ENCODE measurements at regions not wholly inside any gene's neighbourhood (a gene's known extent, or its start where the extent isn't known, plus 50 kb on each side); places are given as distances from the start of the nearest gene placed in this dataset.

GRCh38 chr1:108048301-108049177 is 83.6 kb upstream of the VAV3 start:
- Histone ChIP-seq H3K4me1 (ENCODE audit: control insufficient read depth in 2 of 2, insufficient read depth in 2 of 2, low read length in 2 of 2) (peaks cover 0 to 50% of the 10 kb centered on the region in 2 donors), H3K36me3 (ENCODE audit: control insufficient read depth in 2 of 3, insufficient read depth in 3 of 3, low read length in 3 of 3) (no peaks in the 10 kb centered on the region), H3K4me3 (ENCODE audit: low read length) (no peak overlapping the region), H3K27ac (ENCODE audit: low read depth, low read length) (no peak overlapping the region), H3K9me3 (ENCODE audit: control insufficient read depth in 2 of 3, low read length in 3 of 3) (no peaks in the 10 kb centered on the region), H3K27me3 (ENCODE audit: control insufficient read depth in 2 of 2, insufficient read depth in 2 of 2, low read length in 2 of 2) (no peaks in the 10 kb centered on the region)
- ATAC-seq (no peak), DNase-seq (no peak)
- POLR2A ChIA-PET: no interaction called here
- Mint-ChIP-seq H3K9me3 (peaks cover 0 to 5% (median 0%) of the 10 kb centered on the region in 11 donors), H3K27me3 (peaks cover 0 to 3% (median 0%) of the 10 kb centered on the region in 5 donors), H3K36me3 (peaks cover 0 to 3% (median 0%) of the 10 kb centered on the region in 5 donors), H3K4me3 (peak overlapping the region in 6 of 10 donors; percentile 14 to 43 (median 18)), H3K4me1 (peaks cover 0 to 44% (median 35%) of the 10 kb centered on the region in 7 donors), H3K27ac (peak overlapping the region in 2 of 9 donors; percentile 13 to 18)
- CTCF ChIA-PET: interaction anchor here (0.9 to 1.3 kb wide), 3 partner anchors 10 to 77 kb away, joined by 3 to 4 read pairs (median 4); no protein-coding TSS in a partner anchor
- intact Hi-C loops (cut with micrococcal nuclease): loop anchor here (1.0 to 10.0 kb wide), 2 partner anchors 77 to 264 kb away; no protein-coding TSS in a partner anchor

GRCh38 chr1:108047085-108047484 is 82.1 kb upstream of the VAV3 start:
- ATAC-seq (no peak), DNase-seq (no peak)
- ChIA-PET CTCF (interaction anchor here (1.1 to 1.2 kb wide), 2 partner anchors 9 to 35 kb away, joined by 3 to 4 read pairs; no protein-coding TSS in a partner anchor), POLR2A (interaction anchor here (1.9 kb wide), 1 partner anchor 15 kb away, joined by 5 read pairs; no protein-coding TSS in a partner anchor)
- Histone ChIP-seq H3K27ac (ENCODE audit: low read depth, low read length) (no peak overlapping the region), H3K4me1 (ENCODE audit: control insufficient read depth in 2 of 2, insufficient read depth in 2 of 2, low read length in 2 of 2) (peaks cover 0 to 50% of the 10 kb centered on the region in 2 donors), H3K27me3 (ENCODE audit: control insufficient read depth in 2 of 2, insufficient read depth in 2 of 2, low read length in 2 of 2) (no peaks in the 10 kb centered on the region), H3K36me3 (ENCODE audit: control insufficient read depth in 2 of 3, insufficient read depth in 3 of 3, low read length in 3 of 3) (no peaks in the 10 kb centered on the region), H3K9me3 (ENCODE audit: control insufficient read depth in 2 of 3, low read length in 3 of 3) (no peaks in the 10 kb centered on the region), H3K4me3 (ENCODE audit: low read length) (no peak overlapping the region)
- H3K9me3 Mint-ChIP-seq: peaks cover 0 to 5% (median 0%) of the 10 kb centered on the region in 11 donors
- H3K36me3 Mint-ChIP-seq: peaks cover 0 to 5% (median 0%) of the 10 kb centered on the region in 5 donors
- H3K27ac Mint-ChIP-seq: peak overlapping the region in 2 of 9 donors; percentile 10 to 54
- H3K4me1 Mint-ChIP-seq: peaks cover under 1 to 51% (median 43%) of the 10 kb centered on the region in 7 donors
- peak overlapping the region in 1 of 10 donors; percentile 27 for H3K4me3 Mint-ChIP-seq
- intact Hi-C loops (cut with micrococcal nuclease): loop anchor here in 1 of 2 donors (10.0 kb wide), 1 partner anchor 262 kb away; no protein-coding TSS in a partner anchor
- peaks cover 0 to 3% (median 0%) of the 10 kb centered on the region in 5 donors for H3K27me3 Mint-ChIP-seq

- Mint-ChIP-seq H3K4me1 (peaks cover 10 to 62% (median 52%) of the 10 kb centered on the region in 7 donors), H3K9me3 (peaks cover 0 to 5% (median 0%) of the 10 kb centered on the region in 11 donors), H3K27ac (no peak overlapping the region), H3K4me3 (no peak overlapping the region), H3K36me3 (peaks cover 0 to 5% (median 0%) of the 10 kb centered on the region in 5 donors), H3K27me3 (peaks cover 0 to 3% (median 0%) of the 10 kb centered on the region in 5 donors)
- DNase-seq: no peak
- Histone ChIP-seq H3K4me3 (ENCODE audit: low read length) (no peak overlapping the region), H3K4me1 (ENCODE audit: control insufficient read depth in 2 of 2, insufficient read depth in 2 of 2, low read length in 2 of 2) (peaks cover 8 to 47% of the 10 kb centered on the region in 2 donors), H3K27ac (ENCODE audit: low read depth, low read length) (no peak overlapping the region), H3K36me3 (ENCODE audit: control insufficient read depth in 2 of 3, insufficient read depth in 3 of 3, low read length in 3 of 3) (no peaks in the 10 kb centered on the region), H3K9me3 (ENCODE audit: control insufficient read depth in 2 of 3, low read length in 3 of 3) (no peaks in the 10 kb centered on the region), H3K27me3 (ENCODE audit: control insufficient read depth in 2 of 2, insufficient read depth in 2 of 2, low read length in 2 of 2) (no peaks in the 10 kb centered on the region)
- POLR2A ChIA-PET: interaction anchor here (1.9 kb wide), 1 partner anchor 16 kb away, joined by 5 read pairs; no protein-coding TSS in a partner anchor
- CTCF ChIA-PET: no interaction called here
- no peak for ATAC-seq
- intact Hi-C loops (cut with micrococcal nuclease): loop anchor here in 1 of 2 donors (10.0 kb wide), 1 partner anchor 261 kb away; no protein-coding TSS in a partner anchor
Measured at GRCh38 chr1:108046026-108046425, 81.0 kb upstream of the VAV3 start.

GRCh38 chr1:108045460-108045859 is 80.5 kb upstream of the VAV3 start:
- peaks cover 0 to 3% (median 0%) of the 10 kb centered on the region in 5 donors for H3K27me3 Mint-ChIP-seq
- ChIA-PET POLR2A (no interaction called here), CTCF (interaction anchor here (1.1 to 1.6 kb wide), 2 partner anchors 13 to 264 kb away, joined by 3 read pairs; no protein-coding TSS in a partner anchor)
- H3K4me3 Mint-ChIP-seq: peak overlapping the region in 7 of 10 donors; percentile 23 to 77 (median 38)
- Histone ChIP-seq H3K36me3 (ENCODE audit: control insufficient read depth in 2 of 3, insufficient read depth in 3 of 3, low read length in 3 of 3) (no peaks in the 10 kb centered on the region), H3K27me3 (ENCODE audit: control insufficient read depth in 2 of 2, insufficient read depth in 2 of 2, low read length in 2 of 2) (no peaks in the 10 kb centered on the region), H3K4me3 (ENCODE audit: low read length) (no peak overlapping the region), H3K27ac (ENCODE audit: low read depth, low read length) (no peak overlapping the region), H3K4me1 (ENCODE audit: control insufficient read depth in 2 of 2, insufficient read depth in 2 of 2, low read length in 2 of 2) (peaks cover 8 to 42% of the 10 kb centered on the region in 2 donors), H3K9me3 (ENCODE audit: control insufficient read depth in 2 of 3, low read length in 3 of 3) (no peaks in the 10 kb centered on the region)
- intact Hi-C loops (cut with micrococcal nuclease): loop anchor here in 1 of 2 donors (10.0 kb wide), 1 partner anchor 261 kb away; no protein-coding TSS in a partner anchor
- H3K4me1 Mint-ChIP-seq: peaks cover 15 to 62% (median 47%) of the 10 kb centered on the region in 7 donors
- peak overlapping the region in 7 of 9 donors; percentile 45 to 84 (median 80) for H3K27ac Mint-ChIP-seq
- peaks cover 0 to 5% (median 0%) of the 10 kb centered on the region in 5 donors for H3K36me3 Mint-ChIP-seq
- peak in 1 of 9 donors; percentile 25 for DNase-seq
- ATAC-seq: no peak
- peaks cover 0 to 5% (median 0%) of the 10 kb centered on the region in 11 donors for H3K9me3 Mint-ChIP-seq

GRCh38 chr1:108044318-108044717 is 79.3 kb upstream of the VAV3 start:
- H3K27me3 Mint-ChIP-seq: peaks cover 0 to 3% (median 0%) of the 10 kb centered on the region in 5 donors
- intact Hi-C loops (cut with micrococcal nuclease): loop anchor here in 1 of 2 donors (10.0 kb wide), 1 partner anchor 260 kb away; no protein-coding TSS in a partner anchor
- peaks cover 0 to 5% (median 0%) of the 10 kb centered on the region in 11 donors for H3K9me3 Mint-ChIP-seq
- Histone ChIP-seq H3K27me3 (ENCODE audit: control insufficient read depth in 2 of 2, insufficient read depth in 2 of 2, low read length in 2 of 2) (no peaks in the 10 kb centered on the region), H3K36me3 (ENCODE audit: control insufficient read depth in 2 of 3, insufficient read depth in 3 of 3, low read length in 3 of 3) (no peaks in the 10 kb centered on the region), H3K4me3 (ENCODE audit: low read length) (no peak overlapping the region), H3K27ac (ENCODE audit: low read depth, low read length) (no peak overlapping the region), H3K9me3 (ENCODE audit: control insufficient read depth in 2 of 3, low read length in 3 of 3) (no peaks in the 10 kb centered on the region), H3K4me1 (ENCODE audit: control insufficient read depth in 2 of 2, insufficient read depth in 2 of 2, low read length in 2 of 2) (peaks cover 8 to 30% of the 10 kb centered on the region in 2 donors)
- peak overlapping the region in 7 of 10 donors; percentile 3 to 72 (median 42) for H3K4me3 Mint-ChIP-seq
- CTCF ChIA-PET: interaction anchor here (1.6 kb wide), 1 partner anchor 263 kb away, joined by 3 read pairs; no protein-coding TSS in a partner anchor
- peaks cover 15 to 62% (median 35%) of the 10 kb centered on the region in 7 donors for H3K4me1 Mint-ChIP-seq
- POLR2A ChIA-PET: no interaction called here
- DNase-seq (no peak), ATAC-seq (no peak)
- H3K27ac Mint-ChIP-seq: peak overlapping the region in 8 of 9 donors; percentile 4 to 80 (median 44)
- H3K36me3 Mint-ChIP-seq: peaks cover 0 to 5% (median 0%) of the 10 kb centered on the region in 5 donors

GRCh38 chr1:108043707-108044106 is 78.7 kb upstream of the VAV3 start:
- Mint-ChIP-seq H3K27ac (peak overlapping the region in 6 of 9 donors; percentile 17 to 80 (median 42)), H3K36me3 (peaks cover 0 to 5% (median 0%) of the 10 kb centered on the region in 5 donors), H3K4me3 (peak overlapping the region in 2 of 10 donors; percentile 46 to 72), H3K4me1 (peaks cover 15 to 62% (median 33%) of the 10 kb centered on the region in 7 donors), H3K27me3 (peaks cover 0 to 3% (median 0%) of the 10 kb centered on the region in 5 donors), H3K9me3 (peaks cover 0 to 5% (median 0%) of the 10 kb centered on the region in 11 donors)
- intact Hi-C loops (cut with micrococcal nuclease): loop anchor here in 1 of 2 donors (10.0 kb wide), 1 partner anchor 259 kb away; no protein-coding TSS in a partner anchor
- H3K27me3 ChIP-seq (ENCODE audit: control insufficient read depth in 2 of 2, insufficient read depth in 2 of 2, low read length in 2 of 2): no peaks in the 10 kb centered on the region
- ChIA-PET POLR2A (no interaction called here), CTCF (no interaction called here)
- DNase-seq (no peak), ATAC-seq (peak; percentile 60)
- H3K9me3 ChIP-seq (ENCODE audit: control insufficient read depth in 2 of 3, low read length in 3 of 3): no peaks in the 10 kb centered on the region
- peaks cover 8 to 24% of the 10 kb centered on the region in 2 donors for H3K4me1 ChIP-seq (ENCODE audit: control insufficient read depth in 2 of 2, insufficient read depth in 2 of 2, low read length in 2 of 2)
- H3K4me3 ChIP-seq (ENCODE audit: low read length): no peak overlapping the region
- no peak overlapping the region for H3K27ac ChIP-seq (ENCODE audit: low read depth, low read length)
- H3K36me3 ChIP-seq (ENCODE audit: control insufficient read depth in 2 of 3, insufficient read depth in 3 of 3, low read length in 3 of 3): no peaks in the 10 kb centered on the region
